ENCODE measurements at regions not wholly inside any gene's neighbourhood (a gene's known extent, or its start where the extent isn't known, plus 50 kb on each side); places are given as distances from the start of the nearest gene placed in this dataset.
"Not testable (repeated sequence)": the region's sequence is repeated elsewhere in the genome, so short reads cannot be mapped to it uniquely, and the experiment has no call there.

- in situ Hi-C loops (cut with MboI; ENCODE audit: low pct_unique_long_range_greater_than_20kb, low sequenced_read_pairs): no loop called here
- no peak for DNase-seq
These were observed 1322.5 kb downstream of the FSCB start for GRCh38 chr14:43184540-43184939.

GRCh38 chr14:43183916-43184315 is 1323.2 kb downstream of the FSCB start:
- no peak for DNase-seq
- in situ Hi-C loops (cut with MboI; ENCODE audit: low pct_unique_long_range_greater_than_20kb, low sequenced_read_pairs): no loop called here

- no peak for DNase-seq
- in situ Hi-C loops (cut with MboI; ENCODE audit: low pct_unique_long_range_greater_than_20kb, low sequenced_read_pairs): no loop called here
These were observed 1331.2 kb downstream of the FSCB start for GRCh38 chr14:43175896-43176295.

GRCh38 chr14:43172899-43173548 is 1334.1 kb downstream of the FSCB start:
- in situ Hi-C loops (cut with MboI; ENCODE audit: low pct_unique_long_range_greater_than_20kb, low sequenced_read_pairs): no loop called here
- no peak for DNase-seq

- in situ Hi-C loops (cut with MboI; ENCODE audit: low pct_unique_long_range_greater_than_20kb, low sequenced_read_pairs): no loop called here
- no peak for DNase-seq
These were observed 1337.4 kb downstream of the FSCB start for GRCh38 chr14:43169722-43170121.

- in situ Hi-C loops (cut with MboI; ENCODE audit: low pct_unique_long_range_greater_than_20kb, low sequenced_read_pairs): no loop called here
- DNase-seq: no peak
These were observed 1338.6 kb downstream of the FSCB start for GRCh38 chr14:43168371-43168925.

GRCh38 chr14:43166163-43166562 is 1340.9 kb downstream of the FSCB start:
- in situ Hi-C loops (cut with MboI; ENCODE audit: low pct_unique_long_range_greater_than_20kb, low sequenced_read_pairs): no loop called here
- DNase-seq: no peak

- DNase-seq: no peak
- in situ Hi-C loops (cut with MboI; ENCODE audit: low pct_unique_long_range_greater_than_20kb, low sequenced_read_pairs): no loop called here
These were observed 1341.4 kb downstream of the FSCB start for GRCh38 chr14:43165651-43166050.

GRCh38 chr14:43161477-43161876 is 1345.6 kb downstream of the FSCB start:
- in situ Hi-C loops (cut with MboI; ENCODE audit: low pct_unique_long_range_greater_than_20kb, low sequenced_read_pairs): no loop called here
- no peak for DNase-seq

- DNase-seq: no peak
- in situ Hi-C loops (cut with MboI; ENCODE audit: low pct_unique_long_range_greater_than_20kb, low sequenced_read_pairs): no loop called here
These were observed 1349.4 kb downstream of the FSCB start for GRCh38 chr14:43157661-43158060.

- in situ Hi-C loops (cut with MboI; ENCODE audit: low pct_unique_long_range_greater_than_20kb, low sequenced_read_pairs): no loop called here
- DNase-seq: no peak
These were observed 1351.2 kb downstream of the FSCB start for GRCh38 chr14:43155924-43156323.

- no peak for DNase-seq
- in situ Hi-C loops (cut with MboI; ENCODE audit: low pct_unique_long_range_greater_than_20kb, low sequenced_read_pairs): no loop called here
These were observed 1351.8 kb downstream of the FSCB start for GRCh38 chr14:43155258-43155657.

- no peak for DNase-seq
- in situ Hi-C loops (cut with MboI; ENCODE audit: low pct_unique_long_range_greater_than_20kb, low sequenced_read_pairs): no loop called here
These were observed 1359.6 kb downstream of the FSCB start for GRCh38 chr14:43147485-43147884.

- in situ Hi-C loops (cut with MboI; ENCODE audit: low pct_unique_long_range_greater_than_20kb, low sequenced_read_pairs): no loop called here
- no peak for DNase-seq
These were observed 1361.7 kb downstream of the FSCB start for GRCh38 chr14:43145361-43145760.

GRCh38 chr14:43143106-43143505 is 1364.0 kb downstream of the FSCB start:
- no peak for DNase-seq
- in situ Hi-C loops (cut with MboI; ENCODE audit: low pct_unique_long_range_greater_than_20kb, low sequenced_read_pairs): no loop called here

GRCh38 chr14:43141636-43142191 is 1365.4 kb downstream of the FSCB start:
- no peak for DNase-seq
- in situ Hi-C loops (cut with MboI; ENCODE audit: low pct_unique_long_range_greater_than_20kb, low sequenced_read_pairs): no loop called here

- in situ Hi-C loops (cut with MboI; ENCODE audit: low pct_unique_long_range_greater_than_20kb, low sequenced_read_pairs): no loop called here
- DNase-seq: no peak
These were observed 1366.6 kb downstream of the FSCB start for GRCh38 chr14:43140453-43140852.

GRCh38 chr14:43135877-43136411 is 1371.1 kb downstream of the FSCB start:
- in situ Hi-C loops (cut with MboI; ENCODE audit: low pct_unique_long_range_greater_than_20kb, low sequenced_read_pairs): no loop called here
- no peak for DNase-seq

GRCh38 chr14:43132441-43132840 is 1374.6 kb downstream of the FSCB start:
- in situ Hi-C loops (cut with MboI; ENCODE audit: low pct_unique_long_range_greater_than_20kb, low sequenced_read_pairs): no loop called here
- DNase-seq: no peak

- DNase-seq; in situ Hi-C loops (cut with MboI; ENCODE audit: low pct_unique_long_range_greater_than_20kb, low sequenced_read_pairs): not testable (repeated sequence)
These were observed 1378.7 kb downstream of the FSCB start for GRCh38 chr14:43128429-43128828.

- DNase-seq; in situ Hi-C loops (cut with MboI; ENCODE audit: low pct_unique_long_range_greater_than_20kb, low sequenced_read_pairs): not testable (repeated sequence)
These were observed 1379.2 kb downstream of the FSCB start for GRCh38 chr14:43127874-43128273.
